ELF-1 (cell line): ENCODE measurements at regions not wholly inside any gene's neighbourhood (a gene's known extent, or its start where the extent isn't known, plus 50 kb on each side); places are given as distances from the start of the nearest gene placed in this dataset.

ENCODE experiments used
- DNase-seq: peaks from one replicate; pipeline ENCODE4 v3.0.0-alpha.2; 2016; ENCODE audit warnings: low read depth, low spot score

GRCh38 chr2:204226305-204226880 lies 289.8 kb downstream of the ICOS start:
- no peak for DNase-seq

- DNase-seq = peak; percentile 59
These were observed 291.8 kb downstream of the ICOS start for GRCh38 chr2:204228169-204228886.

DNA sequence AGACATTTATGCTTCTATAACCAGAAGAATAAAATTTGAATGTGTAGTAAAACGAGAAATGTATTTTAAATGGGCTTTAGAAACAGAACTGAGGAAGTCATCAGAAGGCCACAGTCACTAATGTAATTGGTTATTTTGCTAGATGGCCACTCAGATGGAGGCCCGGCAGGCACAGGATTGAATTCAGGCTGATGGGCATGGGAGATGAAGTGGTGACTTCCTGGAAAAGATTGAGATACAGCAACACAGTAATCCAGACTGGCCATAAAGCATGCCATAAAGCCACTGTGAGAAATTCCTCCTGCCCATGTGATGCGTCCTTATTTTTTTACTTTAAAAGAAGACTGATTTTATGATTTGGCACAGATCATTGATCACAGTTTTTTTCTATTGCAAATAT lies 297.7 kb downstream of the ICOS start:
- DNase-seq = no peak

DNA sequence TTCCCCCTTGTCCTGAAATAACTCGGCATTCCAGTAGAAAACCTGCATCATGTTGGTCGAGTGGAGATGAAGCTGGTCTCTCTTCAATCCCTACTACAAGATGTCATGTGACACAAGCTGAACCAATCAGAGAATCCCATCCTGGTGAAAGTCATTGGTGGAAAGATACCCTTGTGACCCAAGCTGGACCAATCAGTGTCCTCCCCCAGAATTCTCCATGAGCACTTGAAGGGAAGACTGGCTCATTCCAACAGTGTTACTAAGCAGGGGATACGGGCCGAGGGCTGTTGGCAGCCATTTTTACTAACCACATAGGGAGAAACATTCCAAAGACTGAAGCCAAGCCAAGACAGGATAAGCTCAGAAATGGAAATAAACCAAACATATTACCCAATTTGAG lies 298.3 kb downstream of the ICOS start:
- DNase-seq = no peak

DNA sequence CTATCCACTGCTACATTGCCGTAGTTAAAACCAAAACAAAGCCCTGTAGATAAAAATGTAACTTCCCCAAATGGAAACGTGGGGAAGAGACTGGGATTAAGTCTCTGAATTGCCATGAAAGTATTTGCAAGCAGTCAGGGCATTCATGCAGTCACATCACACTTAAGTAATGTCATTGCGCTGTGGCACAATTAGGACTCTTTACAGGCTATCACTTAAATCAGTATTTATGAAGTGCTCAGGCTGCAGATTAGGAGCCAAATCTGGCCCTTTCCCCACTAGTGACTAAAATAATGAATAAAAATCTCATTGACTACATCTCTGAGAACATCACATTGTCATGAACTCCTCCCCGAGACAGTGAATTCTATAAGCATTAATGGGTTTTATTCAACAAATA lies 300.9 kb downstream of the ICOS start:
- DNase-seq = no peak

GRCh38 chr2:204239411-204240165 lies 303.0 kb downstream of the ICOS start:
- no peak for DNase-seq

- DNase-seq = no peak
These were observed 304.3 kb upstream of the PARD3B start for GRCh38 chr2:204240961-204241360.

- DNase-seq = no peak
These were observed 295.8 kb upstream of the PARD3B start for GRCh38 chr2:204249437-204249836.

GRCh38 chr2:204250692-204251091 lies 294.6 kb upstream of the PARD3B start:
- DNase-seq = no peak

- no peak for DNase-seq
These were observed 293.9 kb upstream of the PARD3B start for GRCh38 chr2:204251158-204251997.

GRCh38 chr2:204251998-204252376 lies 293.3 kb upstream of the PARD3B start:
- no peak for DNase-seq

DNA sequence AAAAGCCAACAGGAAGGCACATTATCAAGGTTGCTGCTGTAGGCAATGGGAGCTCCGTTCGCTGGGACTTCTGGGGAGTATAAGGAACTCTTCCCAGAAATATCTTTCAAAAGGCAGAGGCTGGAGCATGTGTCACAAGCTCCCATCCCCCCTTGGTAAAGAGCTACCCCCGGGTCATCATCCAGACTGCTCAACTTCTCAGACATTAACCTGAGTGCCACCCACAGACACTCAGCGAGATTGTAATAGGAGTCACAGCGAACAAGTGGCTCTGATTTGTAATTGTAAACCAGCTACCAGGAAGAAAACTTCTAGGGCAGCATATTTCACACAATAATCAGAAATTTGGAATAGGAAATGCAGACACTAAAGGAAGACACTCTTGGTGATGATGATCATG lies 290.2 kb upstream of the PARD3B start:
- no peak for DNase-seq

DNA sequence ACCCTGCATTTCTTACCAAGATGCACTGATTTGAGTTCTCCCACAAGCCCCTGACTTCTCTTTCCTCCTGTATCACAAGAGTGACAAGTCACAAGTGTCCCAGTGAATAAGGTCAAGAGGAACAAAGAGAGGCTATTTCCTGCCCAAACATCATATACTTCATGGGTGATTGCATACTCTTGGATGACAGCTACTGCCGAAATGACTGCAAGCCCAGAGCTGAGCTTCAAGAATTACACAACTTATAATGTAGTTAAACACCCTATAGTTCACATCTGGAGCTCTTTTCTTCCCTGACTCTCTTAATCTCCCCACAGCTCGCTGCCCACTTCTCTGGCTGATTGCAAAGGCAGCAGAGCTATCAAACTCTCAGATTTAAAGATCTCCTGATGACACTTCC lies 289.7 kb upstream of the PARD3B start:
- DNase-seq = no peak

DNA sequence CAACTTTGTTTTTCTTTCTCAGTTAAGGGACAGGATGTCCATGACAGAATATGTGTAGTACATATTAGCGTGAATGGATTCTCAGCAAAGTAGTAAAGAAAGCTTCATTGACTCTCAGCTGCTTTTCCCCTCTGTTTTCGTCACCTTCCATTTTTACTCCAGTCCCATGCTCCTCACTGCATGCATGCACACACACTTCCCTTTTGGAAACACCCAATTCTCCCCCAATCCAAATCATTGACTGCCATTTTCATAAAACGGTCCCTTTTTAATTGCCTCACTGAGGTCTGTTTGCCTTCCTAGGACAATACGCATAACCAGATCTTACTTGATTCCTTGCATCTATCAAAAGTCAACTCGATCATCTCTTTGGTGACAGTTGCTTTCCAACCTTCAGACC lies 287.5 kb upstream of the PARD3B start:
- DNase-seq = no peak

- DNase-seq = no peak
These were observed 286.4 kb upstream of the PARD3B start for GRCh38 chr2:204258890-204259289.

DNA sequence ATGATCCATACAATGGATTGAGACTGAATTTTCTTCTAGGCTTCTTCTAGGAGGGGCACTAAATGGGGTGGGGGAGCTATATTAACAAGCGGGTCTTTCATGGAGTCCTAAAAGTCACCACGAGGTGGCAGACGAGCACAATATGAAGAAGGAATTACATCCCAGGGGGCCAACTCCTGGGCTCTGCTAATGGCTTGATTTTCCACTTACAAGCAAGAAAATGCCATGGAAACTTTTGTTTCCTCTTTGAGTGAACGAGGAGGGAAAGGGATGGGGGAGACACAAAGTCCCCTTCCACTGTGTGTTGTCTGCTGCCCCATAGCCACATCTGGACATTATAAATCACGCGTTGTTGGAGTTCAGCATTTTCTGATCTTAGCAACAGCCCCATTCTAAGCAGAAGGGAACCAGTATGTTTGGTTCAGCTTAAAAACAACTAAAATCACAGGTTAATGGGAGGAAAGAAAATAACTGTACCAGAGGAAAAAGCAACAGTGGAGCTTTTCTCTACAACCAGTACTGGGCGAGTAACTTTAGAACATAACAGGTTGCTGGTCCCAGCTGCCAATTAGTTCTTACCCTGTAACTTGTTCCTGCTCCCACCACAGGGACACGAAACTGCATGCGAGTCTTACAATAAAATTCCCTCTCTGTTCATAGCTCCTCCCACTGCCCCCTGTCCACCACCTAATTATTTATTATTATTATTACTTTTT lies 285.0 kb upstream of the PARD3B start:
- DNase-seq = peak; percentile 78

DNA sequence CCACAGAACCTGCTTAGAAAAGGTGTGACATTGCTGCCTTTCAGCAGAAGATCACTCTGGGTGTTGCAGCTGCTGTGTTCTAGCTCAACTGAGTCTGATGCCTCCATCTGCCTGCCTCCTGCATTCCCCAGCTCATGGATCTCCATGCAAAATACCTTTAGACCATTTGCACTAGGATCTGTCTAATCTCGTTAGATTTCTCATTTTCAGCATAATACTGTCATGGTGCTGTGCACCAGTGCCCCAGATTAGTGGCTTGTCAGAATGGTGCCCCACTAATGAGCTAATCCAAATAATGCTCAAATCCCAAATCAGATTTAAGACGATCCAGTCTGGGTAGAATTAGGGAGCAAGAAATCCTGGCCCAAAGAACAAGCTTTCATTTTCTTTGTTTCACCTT lies 284.4 kb upstream of the PARD3B start:
- no peak for DNase-seq

GRCh38 chr2:204261846-204262245 lies 283.4 kb upstream of the PARD3B start:
- DNase-seq = no peak

- DNase-seq = peak; percentile 66
These were observed 281.2 kb upstream of the PARD3B start for GRCh38 chr2:204264085-204264553.

DNA sequence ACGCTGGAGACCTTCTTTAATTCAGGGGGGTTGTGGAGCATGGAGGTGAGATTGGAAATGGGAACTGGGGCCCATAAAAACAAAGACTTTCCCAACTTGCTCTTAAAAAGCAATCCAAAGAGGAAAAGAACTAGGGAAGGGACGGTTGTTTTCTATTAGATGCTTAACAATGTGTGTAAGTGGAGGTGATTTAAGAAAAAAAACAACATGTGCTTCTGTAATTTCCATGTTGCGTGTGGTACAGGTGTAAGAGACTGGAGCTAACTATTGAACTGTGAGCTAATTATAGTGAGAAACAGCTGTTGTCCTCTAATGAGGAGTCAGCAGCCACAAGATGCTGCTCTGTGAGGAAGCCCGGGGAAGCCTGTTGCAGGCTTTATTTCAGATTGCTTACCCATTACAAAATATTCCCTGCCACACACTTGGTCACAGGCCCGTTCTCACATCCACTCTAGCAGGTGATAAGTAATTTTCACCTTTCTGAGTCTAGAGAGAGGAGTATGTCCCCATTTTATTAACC lies 280.6 kb upstream of the PARD3B start:
- DNase-seq = no peak

GRCh38 chr2:204265681-204266181 lies 279.5 kb upstream of the PARD3B start:
- no peak for DNase-seq
